ENCODE measurements at regions not wholly inside any gene's neighbourhood (a gene's known extent, or its start where the extent isn't known, plus 50 kb on each side); places are given as distances from the start of the nearest gene placed in this dataset.

DNA sequence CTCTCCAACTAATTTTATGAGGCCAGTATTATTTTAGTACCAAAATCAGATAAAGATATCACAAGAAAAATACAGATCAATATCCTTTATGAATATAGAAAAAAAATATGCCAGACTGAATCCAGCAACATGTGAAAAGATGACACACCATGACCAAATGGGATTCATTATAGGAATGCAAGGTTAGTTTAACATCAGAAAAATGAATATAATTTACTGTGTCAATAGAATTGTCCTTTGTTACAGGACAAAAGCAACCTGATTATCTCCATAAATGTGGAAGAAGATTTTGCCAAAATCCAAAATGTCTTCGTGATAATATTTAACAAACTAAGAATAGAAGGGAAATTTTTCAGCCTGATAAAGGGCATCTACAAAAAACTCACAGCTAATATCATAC is 66.4 kb upstream of the DAB2 start:
- no peak for DNase-seq

DNA sequence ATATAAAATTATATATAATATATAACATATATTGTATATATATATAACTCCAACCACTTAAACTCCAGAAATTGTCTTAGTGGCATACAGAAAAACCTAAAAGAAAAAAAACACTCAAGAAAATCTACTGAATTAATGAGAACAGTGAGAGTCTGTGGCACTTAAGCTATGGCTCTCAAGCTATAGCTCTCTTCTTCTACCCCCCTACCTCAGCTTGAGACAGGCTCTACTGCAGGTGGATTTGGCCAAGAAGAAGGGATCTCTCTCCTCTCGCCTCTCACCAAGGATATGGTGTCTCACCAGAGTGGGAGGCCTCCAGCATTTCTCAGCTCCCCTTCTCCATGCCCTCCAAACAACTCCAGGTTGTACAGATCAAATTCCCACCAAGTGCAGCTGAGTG is 64.5 kb upstream of the DAB2 start:
- DNase-seq, result no peak

DNA sequence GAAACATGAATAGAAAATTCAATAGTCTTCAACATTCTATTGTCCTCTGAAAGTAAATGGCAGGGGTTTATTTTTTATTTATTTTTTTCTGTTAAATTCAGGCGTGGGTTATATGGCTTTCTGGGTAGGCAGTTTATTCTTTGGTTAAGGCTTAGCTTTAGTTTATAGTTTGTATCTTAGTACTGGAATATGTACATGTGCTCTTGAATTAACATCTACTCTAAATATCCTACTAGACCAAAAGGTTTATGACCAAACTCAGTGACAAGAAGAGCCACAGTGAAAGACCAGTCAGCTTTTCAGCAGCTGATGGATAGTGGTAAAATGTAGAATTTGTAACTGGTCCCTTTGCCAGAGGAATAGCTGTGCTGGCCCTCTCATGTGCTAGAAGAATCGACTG is 62.0 kb upstream of the DAB2 start:
- no peak for DNase-seq

DNA sequence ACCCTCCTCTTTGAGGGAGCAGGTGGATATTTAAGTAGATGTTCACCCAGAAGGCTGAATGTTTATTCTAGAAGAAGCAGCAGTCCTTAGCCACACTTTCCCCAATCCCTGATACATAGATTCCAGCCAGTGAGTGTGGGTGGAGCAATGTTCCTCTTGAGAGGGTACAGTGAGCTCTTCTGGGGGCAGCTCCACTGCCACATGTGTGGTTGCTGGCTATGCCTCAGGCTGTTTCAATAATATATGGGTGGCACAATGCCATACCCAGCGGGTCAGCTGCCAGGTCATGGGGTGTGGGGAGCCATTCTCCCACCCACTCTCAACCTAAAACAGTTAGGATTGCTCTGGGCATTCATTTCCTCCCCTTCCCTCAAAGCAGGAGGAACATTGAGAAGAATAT is 61.6 kb upstream of the DAB2 start:
- DNase-seq, result no peak

DNA sequence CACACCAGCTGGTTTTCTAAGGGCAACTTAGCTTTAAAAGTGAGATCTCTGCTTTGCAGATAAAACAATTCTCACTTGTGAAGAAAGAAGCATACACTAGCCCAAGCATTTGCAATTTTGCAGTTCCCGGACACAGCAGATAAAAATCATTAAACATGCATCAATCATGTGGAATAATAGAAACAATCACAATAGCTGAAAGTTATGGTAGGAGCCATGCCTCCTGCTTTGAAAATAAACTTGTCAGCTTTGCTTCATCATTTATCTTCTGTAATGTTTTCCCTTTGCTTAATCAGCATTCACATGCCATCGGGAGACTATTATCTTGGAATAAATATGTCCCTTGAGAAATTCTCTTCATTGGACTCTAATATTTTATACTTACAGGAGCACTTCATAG is 60.3 kb upstream of the DAB2 start:
- DNase-seq, result no peak

DNA sequence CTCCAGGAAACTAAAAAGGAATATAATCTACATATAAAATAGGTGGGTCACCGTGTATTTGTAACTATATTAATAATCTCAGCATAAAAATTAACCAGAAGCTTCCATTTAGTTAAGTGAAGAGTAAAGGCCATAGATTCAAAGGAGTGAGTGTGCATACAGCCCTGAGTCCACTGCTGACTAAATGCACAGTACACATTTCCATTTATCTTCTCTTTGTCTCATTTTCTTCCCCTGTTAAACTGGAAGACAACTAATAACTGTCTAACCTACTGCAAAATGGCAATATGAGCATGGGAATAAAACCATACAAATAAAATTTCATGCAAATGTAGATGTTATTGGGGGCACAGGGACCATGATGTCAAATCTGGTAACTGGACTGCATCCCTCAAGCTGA is 59.9 kb upstream of the DAB2 start:
- no peak for DNase-seq

DNA sequence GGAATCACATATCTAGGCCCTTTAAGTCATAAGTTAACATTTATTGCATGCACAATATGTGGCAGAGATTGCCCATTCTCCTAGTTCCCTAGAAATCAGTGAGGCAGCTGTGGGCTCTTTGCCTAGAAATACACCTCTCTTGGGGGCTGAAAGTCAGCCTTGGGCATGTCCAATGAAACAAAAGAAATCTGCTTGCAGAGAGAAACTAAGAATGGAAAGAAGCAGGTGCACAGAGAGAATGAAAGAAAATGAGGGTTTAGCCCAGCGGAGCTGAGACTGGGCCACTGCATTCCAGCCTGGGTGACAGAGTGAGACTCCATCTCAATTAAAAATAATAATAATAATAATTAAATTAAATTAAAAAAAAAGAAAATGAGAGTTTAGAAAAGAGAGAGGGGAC is 57.3 kb upstream of the DAB2 start:
- no peak for DNase-seq

DNA sequence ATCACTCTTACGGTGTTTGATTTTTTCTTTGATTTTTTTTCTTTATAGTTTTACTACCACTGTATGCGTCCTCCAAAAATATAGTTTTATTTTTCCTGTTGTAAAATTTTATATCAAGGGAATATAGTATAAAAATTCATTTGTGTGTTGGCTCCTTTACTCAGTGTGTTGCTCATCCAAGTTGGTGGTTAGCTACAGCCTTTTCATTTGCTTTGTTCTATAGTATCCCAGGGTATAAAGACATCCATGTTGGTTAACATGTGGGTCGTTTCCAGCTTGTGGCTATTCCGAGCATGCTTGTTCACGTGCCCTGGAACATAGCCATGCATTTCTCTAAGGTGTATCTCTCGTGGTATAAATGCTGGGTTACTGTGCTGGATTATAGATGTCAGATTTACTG is 54.8 kb upstream of the DAB2 start:
- no peak for DNase-seq

DNA sequence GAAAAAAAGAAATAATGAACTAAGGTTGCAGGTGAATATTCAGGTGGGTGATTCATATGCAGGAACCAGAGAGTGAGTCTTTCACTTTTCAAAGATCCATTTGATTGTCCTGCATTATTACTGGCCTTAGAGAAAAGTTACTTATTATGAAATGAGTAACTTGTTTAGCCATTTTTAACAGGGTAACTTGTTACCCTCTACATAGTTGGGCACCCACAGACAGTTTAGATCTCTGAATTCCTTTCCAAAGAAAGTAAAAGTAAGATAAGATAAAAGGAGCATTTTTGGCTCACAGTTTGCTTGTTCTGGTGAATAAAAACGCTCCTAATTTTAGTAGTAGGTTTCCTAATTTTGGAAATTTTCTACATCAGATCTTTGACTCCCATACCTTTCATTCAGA is 54.1 kb upstream of the DAB2 start:
- DNase-seq, result no peak

DNA sequence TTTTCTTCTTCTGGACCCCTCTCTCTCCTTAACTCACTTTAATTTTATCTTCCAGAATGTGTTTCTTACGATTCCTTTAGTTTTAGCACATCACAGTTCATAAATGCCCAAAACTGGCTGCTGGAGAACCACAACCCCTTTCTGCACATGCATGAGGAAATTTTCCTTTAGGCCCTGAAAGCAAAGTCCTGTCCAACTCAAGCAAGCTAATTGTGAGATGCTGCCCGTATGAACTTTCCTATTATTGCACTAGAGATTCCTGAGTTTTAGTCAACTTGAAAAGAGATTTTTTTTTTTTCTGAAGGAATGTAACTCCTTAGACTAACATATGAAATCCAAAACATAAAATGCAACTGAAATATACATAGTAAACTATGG is 52.1 kb upstream of the DAB2 start:
- no peak for DNase-seq

DNA sequence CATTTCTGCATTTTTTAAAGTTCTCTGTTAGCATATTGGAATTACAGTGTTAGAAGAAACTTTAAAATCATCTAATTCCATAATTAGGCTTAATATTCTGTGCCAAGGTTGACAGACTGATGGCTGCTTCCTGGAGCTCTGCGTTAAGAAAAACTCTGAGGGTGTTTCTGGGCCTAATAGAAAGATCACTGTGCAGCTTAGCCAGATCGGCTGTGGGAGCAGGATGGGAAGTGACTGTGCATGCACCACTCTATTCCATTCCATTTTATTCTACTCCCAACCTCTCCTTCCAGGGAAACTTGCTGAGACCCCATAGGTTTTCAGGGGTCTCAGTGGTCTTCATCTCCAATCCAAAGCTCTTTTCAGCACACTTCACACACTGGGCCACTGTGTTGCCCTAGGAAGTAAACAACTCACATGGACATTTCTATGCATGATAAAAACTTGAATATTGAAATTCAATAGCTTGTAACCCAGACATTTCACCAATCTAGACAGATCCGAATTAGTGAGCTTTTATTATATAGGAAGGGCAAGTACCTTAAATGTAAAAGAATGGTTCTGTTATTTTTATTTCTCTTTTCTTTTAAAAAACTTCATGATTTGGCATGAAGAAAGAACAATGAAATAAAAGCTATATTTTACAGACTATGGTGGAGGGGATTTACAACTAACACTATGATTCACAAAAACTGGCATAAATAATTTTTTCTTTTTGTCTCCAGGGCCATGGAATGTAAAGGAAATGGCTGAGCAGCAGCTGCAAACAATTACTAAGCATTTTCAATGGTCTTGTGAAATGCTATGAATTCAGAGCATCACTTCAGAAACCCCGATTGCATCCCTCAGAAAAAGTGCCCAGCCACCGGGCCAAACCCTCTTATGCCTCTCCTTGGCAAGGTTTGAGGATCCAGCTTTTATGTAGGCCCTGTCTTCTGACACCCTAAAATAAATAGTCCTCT is 51.4 kb upstream of the DAB2 start:
- no peak for DNase-seq

DNA sequence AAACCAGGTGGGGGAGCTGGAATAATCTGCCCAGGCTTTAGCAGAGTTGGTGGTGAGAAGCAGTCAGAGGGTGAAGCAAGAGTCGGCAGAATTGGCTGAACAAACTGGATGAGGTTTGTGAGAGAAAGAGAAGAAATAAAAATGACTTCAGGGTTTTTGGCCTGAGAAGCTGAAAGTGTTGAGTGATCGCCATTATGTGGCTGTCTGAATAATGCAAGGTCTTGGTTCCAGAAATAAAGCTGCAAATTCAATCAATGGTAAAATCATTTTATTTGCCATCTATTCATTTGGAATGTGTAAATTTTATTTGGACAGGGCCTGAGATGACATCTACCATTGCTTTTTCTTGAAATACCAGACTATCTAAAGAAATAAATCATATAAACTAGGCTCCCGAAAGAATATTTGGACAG is 50.4 kb upstream of the DAB2 start:
- no peak for DNase-seq
